ENCODE measurements at regions not wholly inside any gene's neighbourhood (a gene's known extent, or its start where the extent isn't known, plus 50 kb on each side); places are given as distances from the start of the nearest gene placed in this dataset.

- TF ChIP-seq CTCF (IDR thresholded peaks at IDR 0.05) (no peak), POLR2A (IDR thresholded peaks at IDR 0.05) (no peak)
These were observed 638.9 kb downstream of the MID1IP1 start for GRCh38 chrX:39439906-39440798.

All from thyroid gland (tissue), 4 donors.